AG09319 (cell line): ENCODE measurements at regions not wholly inside any gene's neighbourhood (a gene's known extent, or its start where the extent isn't known, plus 50 kb on each side); places are given as distances from the start of the nearest gene placed in this dataset.

Source experiments
- DNase-seq: peaks from one replicate; pipeline ENCODE4 v3.0.0-alpha.2; 2010; ENCODE audit warnings: low read depth; ENCODE audit errors: extremely low read depth
- CTCF ChIP-seq: IDR thresholded peaks from 2 replicates; pipeline ENCODE4 v1.5.1; 2011; ENCODE audit warnings: low read depth, mild to moderate bottlenecking, inconsistent platforms, low read length, moderate library complexity

DNA sequence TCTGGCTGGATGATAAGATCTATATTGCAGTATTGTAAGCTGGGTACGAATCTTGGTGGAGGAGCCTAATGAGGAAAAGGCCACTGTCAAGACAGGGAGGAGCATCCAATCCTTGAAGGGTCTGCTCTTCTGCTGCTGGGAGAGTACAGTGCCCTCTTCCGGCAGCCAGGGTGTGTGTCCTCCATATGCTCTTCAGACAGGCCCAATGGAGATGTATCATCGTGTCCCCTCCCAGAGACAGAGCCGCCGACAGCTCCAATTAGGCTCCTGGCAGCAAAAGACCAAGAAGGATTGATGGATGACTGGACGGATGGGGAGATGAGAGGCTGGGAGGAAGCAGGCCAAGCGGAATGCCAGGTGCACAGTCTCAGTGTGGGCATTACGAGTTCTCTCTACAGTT is 51.6 kb upstream of the PIWIL1 start:
- DNase-seq = no peak
- no peak for TF ChIP-seq CTCF

- no peak for DNase-seq
- TF ChIP-seq CTCF = no peak
Measured at GRCh38 chr12:130286741-130287440, 50.8 kb upstream of the PIWIL1 start.
